GM19397 (cell line): ENCODE measurements at regions not wholly inside any gene's neighbourhood (a gene's known extent, or its start where the extent isn't known, plus 50 kb on each side); places are given as distances from the start of the nearest gene placed in this dataset.

Source experiments
- ATAC-seq: cut with Tn5 transposase; IDR thresholded peaks from one replicate; pipeline ENCODE4 v1.9.1; 2021; ENCODE audit warnings: mild to moderate bottlenecking, moderate library complexity; ENCODE audit not compliant: unreplicated experiment

GRCh38 chr1:238088560-238089290, 198.0 kb upstream of the ZP4 start:
- ATAC-seq: no peak

- no peak for ATAC-seq
Measured at GRCh38 chr1:238073991-238074390, 183.3 kb upstream of the ZP4 start.

- ATAC-seq: no peak
Measured at GRCh38 chr1:238071061-238071460, 180.3 kb upstream of the ZP4 start.

GRCh38 chr1:238063454-238063853, 172.7 kb upstream of the ZP4 start:
- no peak for ATAC-seq

GRCh38 chr1:238061967-238062613, 171.4 kb upstream of the ZP4 start:
- ATAC-seq: peak; percentile 46

GRCh38 chr1:238060061-238060460, 169.3 kb upstream of the ZP4 start:
- ATAC-seq: peak; percentile 50

- ATAC-seq: no peak
Measured at GRCh38 chr1:238052496-238053266, 162.0 kb upstream of the ZP4 start.

GRCh38 chr1:238029126-238029525, 138.4 kb upstream of the ZP4 start:
- no peak for ATAC-seq

GRCh38 chr1:238027366-238027765, 136.6 kb upstream of the ZP4 start:
- ATAC-seq: no peak

- ATAC-seq: no peak
Measured at GRCh38 chr1:238023137-238023536, 132.4 kb upstream of the ZP4 start.

GRCh38 chr1:238018214-238018613, 127.5 kb upstream of the ZP4 start:
- ATAC-seq: no peak

GRCh38 chr1:238006779-238007178, 116.1 kb upstream of the ZP4 start:
- no peak for ATAC-seq

GRCh38 chr1:238005116-238005515, 114.4 kb upstream of the ZP4 start:
- ATAC-seq: no peak

- no peak for ATAC-seq
Measured at GRCh38 chr1:238001818-238002217, 111.1 kb upstream of the ZP4 start.

- ATAC-seq: no peak
Measured at GRCh38 chr1:237999426-238000052, 108.8 kb upstream of the ZP4 start.

GRCh38 chr1:237998581-237998980, 107.9 kb upstream of the ZP4 start:
- ATAC-seq: no peak

- ATAC-seq: no peak
Measured at GRCh38 chr1:237983496-237983895, 92.8 kb upstream of the ZP4 start.

GRCh38 chr1:237981223-237981622, 90.5 kb upstream of the ZP4 start:
- ATAC-seq: no peak

GRCh38 chr1:237976331-237976730, 85.6 kb upstream of the ZP4 start:
- ATAC-seq: no peak

GRCh38 chr1:237975903-237976302, 85.2 kb upstream of the ZP4 start:
- no peak for ATAC-seq

GRCh38 chr1:237975376-237975775, 84.7 kb upstream of the ZP4 start:
- ATAC-seq: no peak
